ENCODE measurements at regions not wholly inside any gene's neighbourhood (a gene's known extent, or its start where the extent isn't known, plus 50 kb on each side); places are given as distances from the start of the nearest gene placed in this dataset.

DNA sequence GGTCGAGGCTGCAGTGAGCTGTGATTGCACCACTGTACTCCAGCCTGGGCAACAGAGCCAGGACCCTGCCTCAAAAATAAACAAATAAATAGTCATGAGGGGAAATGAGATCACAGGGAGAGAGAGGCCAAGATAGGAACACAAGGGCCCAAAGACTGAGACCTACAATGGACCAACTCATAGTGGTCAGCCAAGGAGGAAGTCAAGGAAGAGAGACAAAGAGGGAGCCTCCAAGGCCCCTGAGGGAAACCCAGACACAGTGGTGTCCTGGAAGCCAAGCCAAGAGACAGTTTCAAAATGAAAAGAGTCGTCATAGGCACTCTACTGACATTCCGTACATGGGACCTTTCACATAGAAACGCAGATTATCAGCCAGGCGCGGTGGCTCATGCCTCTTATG is 153.3 kb downstream of the BCOR start:
- DNase-seq: no peak
- Histone ChIP-seq H3K4me3 (ENCODE audit: low read length) (no peak overlapping the region), H3K36me3 (ENCODE audit: control insufficient read depth, insufficient read depth, low read length) (no peaks in the 10 kb centered on the region), H3K9me3 (replicated peaks; ENCODE audit: control insufficient read depth, low read depth, low read length) (peaks cover 5% of the 10 kb centered on the region), H3K27ac (ENCODE audit: low read length) (no peak overlapping the region), H3K4me1 (ENCODE audit: control insufficient read depth, insufficient read depth, low read length) (no peaks in the 10 kb centered on the region), H3K27me3 (ENCODE audit: control insufficient read depth, insufficient read depth, low read length) (peaks cover 34% of the 10 kb centered on the region)
- 90% methylated on average over 6 of the region's 6 CpGs for WGBS (ENCODE audit: insufficient coverage)

DNA sequence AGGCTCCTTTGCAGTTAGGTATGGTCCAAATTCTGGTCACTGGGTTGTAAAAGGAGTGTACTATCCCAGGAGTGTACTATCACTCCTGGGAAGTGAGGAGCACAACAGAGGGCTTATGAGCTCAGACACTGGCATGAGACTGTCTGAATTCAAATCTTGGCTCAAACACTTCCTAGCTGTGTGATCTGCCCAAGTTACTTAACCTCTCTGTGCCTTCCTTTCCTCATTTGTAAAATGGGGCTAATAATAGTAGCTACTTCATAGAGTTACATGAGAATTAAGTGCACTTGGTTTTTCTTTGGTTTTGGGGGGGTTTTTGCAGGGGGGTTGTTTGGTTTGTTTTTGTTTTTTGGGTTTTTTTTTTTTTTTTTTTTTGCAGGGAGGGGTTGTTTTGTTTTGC is 152.0 kb downstream of the BCOR start:
- no peaks in the 10 kb centered on the region for H3K36me3 ChIP-seq (ENCODE audit: control insufficient read depth, insufficient read depth, low read length)
- H3K9me3 ChIP-seq (replicated peaks; ENCODE audit: control insufficient read depth, low read depth, low read length): peaks cover 5% of the 10 kb centered on the region
- H3K4me3 ChIP-seq (ENCODE audit: low read length): no peak overlapping the region
- H3K4me1 ChIP-seq (ENCODE audit: control insufficient read depth, insufficient read depth, low read length): no peaks in the 10 kb centered on the region
- H3K27ac ChIP-seq (ENCODE audit: low read length): no peak overlapping the region
- DNase-seq: no peak
- peaks cover 36% of the 10 kb centered on the region for H3K27me3 ChIP-seq (ENCODE audit: control insufficient read depth, insufficient read depth, low read length)

DNA sequence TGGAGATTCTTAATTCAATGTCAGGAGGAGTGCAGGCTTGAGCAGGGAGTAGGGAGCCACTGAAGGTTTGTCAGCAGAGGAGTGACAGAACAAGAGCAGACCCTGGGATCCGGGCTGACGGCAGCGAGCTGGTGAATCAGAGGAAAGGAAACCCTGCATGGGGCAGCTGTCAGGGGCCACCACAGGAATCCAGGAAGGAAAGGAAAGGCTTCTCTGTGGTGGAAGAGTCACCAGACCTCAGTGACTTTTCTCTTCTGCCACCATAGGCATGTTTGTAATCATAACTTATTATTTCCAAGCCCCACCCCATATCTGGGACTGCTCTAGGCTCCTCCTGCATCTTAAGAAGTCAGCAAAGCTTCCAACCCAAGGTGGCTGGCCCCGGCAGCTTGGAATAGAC is 150.9 kb downstream of the BCOR start:
- WGBS (ENCODE audit: insufficient coverage): 67% methylated on average over 4 of the region's 4 CpGs
- Histone ChIP-seq H3K4me3 (ENCODE audit: low read length) (no peak overlapping the region), H3K27me3 (ENCODE audit: control insufficient read depth, insufficient read depth, low read length) (peaks cover 35% of the 10 kb centered on the region), H3K27ac (ENCODE audit: low read length) (no peak overlapping the region), H3K4me1 (ENCODE audit: control insufficient read depth, insufficient read depth, low read length) (no peaks in the 10 kb centered on the region), H3K36me3 (ENCODE audit: control insufficient read depth, insufficient read depth, low read length) (no peaks in the 10 kb centered on the region), H3K9me3 (replicated peaks; ENCODE audit: control insufficient read depth, low read depth, low read length) (peaks cover 5% of the 10 kb centered on the region)
- DNase-seq: no peak

DNA sequence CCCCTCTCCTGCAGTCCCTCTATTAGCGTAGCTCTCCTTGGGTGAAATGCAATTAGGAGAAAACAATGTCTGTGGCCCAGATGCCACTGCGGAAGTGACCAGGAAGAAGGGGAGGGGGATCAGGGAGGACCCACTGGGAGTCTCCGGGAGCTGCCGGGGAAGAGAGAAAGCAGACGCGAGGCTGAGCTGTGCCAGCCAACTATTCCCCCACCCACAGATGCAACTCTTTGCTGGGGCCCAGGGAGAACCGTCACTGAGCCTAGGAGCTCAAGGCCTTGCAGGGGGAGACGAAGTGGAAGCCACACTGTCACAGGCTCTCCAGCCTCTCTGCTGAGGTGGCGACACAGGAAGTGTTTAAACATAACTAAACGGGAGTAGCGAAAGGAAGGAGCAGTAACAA is 149.2 kb downstream of the BCOR start:
- 36% methylated on average over 6 of the region's 11 CpGs for WGBS (ENCODE audit: insufficient coverage)
- no peak overlapping the region for H3K27ac ChIP-seq (ENCODE audit: low read length)
- H3K9me3 ChIP-seq (replicated peaks; ENCODE audit: control insufficient read depth, low read depth, low read length): peaks cover under 1% of the 10 kb centered on the region
- no peaks in the 10 kb centered on the region for H3K4me1 ChIP-seq (ENCODE audit: control insufficient read depth, insufficient read depth, low read length)
- no peak for DNase-seq
- H3K36me3 ChIP-seq (ENCODE audit: control insufficient read depth, insufficient read depth, low read length): no peaks in the 10 kb centered on the region
- H3K27me3 ChIP-seq (ENCODE audit: control insufficient read depth, insufficient read depth, low read length): peaks cover 30% of the 10 kb centered on the region
- no peak overlapping the region for H3K4me3 ChIP-seq (ENCODE audit: low read length)

DNA sequence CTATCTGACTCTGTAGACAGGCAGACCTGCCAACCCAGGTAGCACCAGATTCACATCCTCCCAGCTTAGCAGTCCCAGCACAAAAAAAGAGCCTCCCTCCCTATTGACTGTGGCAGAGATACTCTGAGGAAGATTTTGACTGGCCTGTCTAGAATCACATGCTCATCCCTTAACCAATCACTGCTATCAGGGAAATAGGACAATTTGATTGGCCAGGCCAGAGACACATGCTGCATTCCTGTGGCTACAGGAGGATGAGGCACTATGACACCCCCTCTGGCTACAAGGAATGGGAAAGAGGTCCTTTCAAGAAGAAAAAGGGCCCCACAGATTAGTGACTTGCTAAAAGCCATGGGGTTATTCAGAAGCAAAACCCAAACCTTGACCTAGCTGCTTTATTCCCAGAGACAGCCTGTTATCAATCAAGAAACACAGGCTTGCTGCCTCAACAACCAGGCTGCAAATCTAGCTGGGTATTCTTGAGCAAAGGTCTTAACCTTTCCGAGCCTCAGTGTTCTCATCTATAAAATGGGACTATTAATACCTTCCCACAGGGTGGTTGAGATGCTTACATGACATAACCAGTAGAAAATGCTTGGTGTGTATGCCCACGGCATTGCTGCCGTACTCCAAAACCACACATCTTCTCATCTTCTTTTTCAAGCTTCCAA is 147.6 kb downstream of the BCOR start:
- H3K4me1 ChIP-seq (ENCODE audit: control insufficient read depth, insufficient read depth, low read length): no peaks in the 10 kb centered on the region
- H3K4me3 ChIP-seq (ENCODE audit: low read length): no peak overlapping the region
- H3K9me3 ChIP-seq (replicated peaks; ENCODE audit: control insufficient read depth, low read depth, low read length): no peaks in the 10 kb centered on the region
- DNase-seq: no peak
- H3K36me3 ChIP-seq (ENCODE audit: control insufficient read depth, insufficient read depth, low read length): no peaks in the 10 kb centered on the region
- peaks cover 34% of the 10 kb centered on the region for H3K27me3 ChIP-seq (ENCODE audit: control insufficient read depth, insufficient read depth, low read length)
- WGBS (ENCODE audit: insufficient coverage): no CpG with 5 or more reads among the region's 3 CpGs
- no peak overlapping the region for H3K27ac ChIP-seq (ENCODE audit: low read length)

DNA sequence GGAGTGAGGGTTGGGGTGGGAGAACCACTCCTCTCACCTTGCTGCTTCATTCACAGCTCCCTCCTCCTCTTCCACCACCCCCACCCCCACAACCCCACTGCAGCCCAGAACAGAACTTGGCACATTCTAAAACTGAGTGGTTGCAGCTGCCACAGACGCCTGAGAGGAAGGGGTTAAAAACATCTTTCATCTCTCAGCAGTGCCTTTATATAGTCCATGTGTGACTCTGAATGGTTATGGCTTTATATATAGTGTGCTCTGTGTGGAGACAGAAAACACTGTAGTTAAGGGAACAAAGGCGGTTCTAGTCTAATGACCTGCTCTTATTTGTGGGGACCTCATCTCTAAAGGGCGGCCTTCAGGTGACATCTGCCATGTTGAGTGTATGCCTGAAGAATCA is 144.8 kb downstream of the BCOR start:
- H3K27me3 ChIP-seq (ENCODE audit: control insufficient read depth, insufficient read depth, low read length): peaks cover 42% of the 10 kb centered on the region
- H3K4me3 ChIP-seq (ENCODE audit: low read length): no peak overlapping the region
- H3K27ac ChIP-seq (ENCODE audit: low read length): no peak overlapping the region
- H3K36me3 ChIP-seq (ENCODE audit: control insufficient read depth, insufficient read depth, low read length): no peaks in the 10 kb centered on the region
- no peaks in the 10 kb centered on the region for H3K4me1 ChIP-seq (ENCODE audit: control insufficient read depth, insufficient read depth, low read length)
- H3K9me3 ChIP-seq (replicated peaks; ENCODE audit: control insufficient read depth, low read depth, low read length): no peaks in the 10 kb centered on the region
- WGBS (ENCODE audit: insufficient coverage): 67% methylated on average over 1 of the region's 3 CpGs
- no peak for DNase-seq

DNA sequence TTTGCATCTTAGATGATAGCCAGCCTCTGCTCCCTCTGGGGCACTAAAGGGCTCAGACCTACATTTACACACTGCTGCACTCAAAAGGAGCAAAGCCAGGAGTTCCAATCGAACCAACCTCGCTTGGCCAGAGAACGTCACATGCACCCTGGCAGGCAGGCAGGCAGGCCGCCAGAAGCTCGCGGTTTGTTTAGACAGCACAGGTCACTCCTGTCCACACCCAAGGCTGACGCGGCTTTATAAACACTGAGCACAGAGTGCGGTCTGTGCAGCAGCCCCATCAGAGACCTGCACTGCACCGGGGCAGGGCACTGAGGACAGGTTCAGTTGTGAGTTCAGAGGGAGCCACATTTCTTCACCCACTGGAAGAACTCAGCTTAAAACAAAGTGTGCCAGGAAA is 143.9 kb downstream of the BCOR start:
- no peak overlapping the region for H3K4me3 ChIP-seq (ENCODE audit: low read length)
- no peaks in the 10 kb centered on the region for H3K36me3 ChIP-seq (ENCODE audit: control insufficient read depth, insufficient read depth, low read length)
- no peak overlapping the region for H3K27ac ChIP-seq (ENCODE audit: low read length)
- H3K9me3 ChIP-seq (replicated peaks; ENCODE audit: control insufficient read depth, low read depth, low read length): no peaks in the 10 kb centered on the region
- peaks cover 4% of the 10 kb centered on the region for H3K4me1 ChIP-seq (ENCODE audit: control insufficient read depth, insufficient read depth, low read length)
- no peak for DNase-seq
- WGBS (ENCODE audit: insufficient coverage): 64% methylated on average over 10 of the region's 10 CpGs
- peaks cover 42% of the 10 kb centered on the region for H3K27me3 ChIP-seq (ENCODE audit: control insufficient read depth, insufficient read depth, low read length)

DNA sequence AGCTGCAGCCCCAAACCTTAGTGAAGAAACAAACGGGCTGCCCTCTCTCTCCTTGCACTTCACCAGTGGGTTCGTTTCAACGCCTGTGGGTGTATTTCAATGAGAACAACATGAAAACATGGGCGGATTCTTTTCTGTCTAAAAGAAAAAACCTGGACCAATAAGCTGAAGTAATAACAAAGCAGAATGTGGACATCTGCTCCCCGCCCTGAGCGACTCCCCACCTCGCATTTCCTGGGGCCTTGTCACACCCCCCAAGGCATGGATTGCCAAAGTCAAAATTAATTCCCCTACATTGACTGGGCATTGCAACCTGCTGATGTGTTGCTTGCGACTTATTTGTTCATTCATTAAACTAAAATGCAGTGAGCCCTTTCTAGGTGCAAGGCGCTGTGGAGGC is 142.9 kb downstream of the BCOR start:
- Histone ChIP-seq H3K36me3 (ENCODE audit: control insufficient read depth, insufficient read depth, low read length) (no peaks in the 10 kb centered on the region), H3K27me3 (ENCODE audit: control insufficient read depth, insufficient read depth, low read length) (peaks cover 41% of the 10 kb centered on the region), H3K27ac (ENCODE audit: low read length) (no peak overlapping the region), H3K4me1 (ENCODE audit: control insufficient read depth, insufficient read depth, low read length) (peaks cover 4% of the 10 kb centered on the region), H3K4me3 (ENCODE audit: low read length) (no peak overlapping the region), H3K9me3 (replicated peaks; ENCODE audit: control insufficient read depth, low read depth, low read length) (no peaks in the 10 kb centered on the region)
- 60% methylated on average over 5 of the region's 9 CpGs for WGBS (ENCODE audit: insufficient coverage)
- DNase-seq: no peak

DNA sequence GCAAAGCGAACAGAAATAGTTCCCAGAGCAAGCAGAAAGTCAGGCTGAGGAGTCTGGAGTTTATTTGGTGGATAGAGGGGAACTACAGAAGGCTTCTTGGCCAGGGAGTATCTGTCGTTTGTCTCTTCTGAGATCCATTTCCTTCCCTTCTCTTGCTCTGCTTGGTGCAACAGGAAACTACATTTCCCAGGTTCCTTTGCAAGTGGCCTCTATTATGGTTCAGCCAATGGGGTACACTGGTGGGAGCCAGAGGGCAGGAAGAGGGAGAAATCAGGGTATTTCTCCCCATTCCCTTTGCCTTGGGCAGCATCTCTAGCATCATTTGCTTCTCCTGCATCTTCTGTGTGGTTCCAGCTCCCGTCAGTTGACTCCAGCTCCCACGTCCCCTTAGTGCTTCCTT is 142.1 kb downstream of the BCOR start:
- no peak for DNase-seq
- no peaks in the 10 kb centered on the region for H3K36me3 ChIP-seq (ENCODE audit: control insufficient read depth, insufficient read depth, low read length)
- H3K27me3 ChIP-seq (ENCODE audit: control insufficient read depth, insufficient read depth, low read length): peaks cover 45% of the 10 kb centered on the region
- H3K4me3 ChIP-seq (ENCODE audit: low read length): no peak overlapping the region
- WGBS (ENCODE audit: insufficient coverage): 65% methylated on average over 2 of the region's 4 CpGs
- no peak overlapping the region for H3K27ac ChIP-seq (ENCODE audit: low read length)
- no peaks in the 10 kb centered on the region for H3K9me3 ChIP-seq (replicated peaks; ENCODE audit: control insufficient read depth, low read depth, low read length)
- H3K4me1 ChIP-seq (ENCODE audit: control insufficient read depth, insufficient read depth, low read length): peaks cover 4% of the 10 kb centered on the region

DNA sequence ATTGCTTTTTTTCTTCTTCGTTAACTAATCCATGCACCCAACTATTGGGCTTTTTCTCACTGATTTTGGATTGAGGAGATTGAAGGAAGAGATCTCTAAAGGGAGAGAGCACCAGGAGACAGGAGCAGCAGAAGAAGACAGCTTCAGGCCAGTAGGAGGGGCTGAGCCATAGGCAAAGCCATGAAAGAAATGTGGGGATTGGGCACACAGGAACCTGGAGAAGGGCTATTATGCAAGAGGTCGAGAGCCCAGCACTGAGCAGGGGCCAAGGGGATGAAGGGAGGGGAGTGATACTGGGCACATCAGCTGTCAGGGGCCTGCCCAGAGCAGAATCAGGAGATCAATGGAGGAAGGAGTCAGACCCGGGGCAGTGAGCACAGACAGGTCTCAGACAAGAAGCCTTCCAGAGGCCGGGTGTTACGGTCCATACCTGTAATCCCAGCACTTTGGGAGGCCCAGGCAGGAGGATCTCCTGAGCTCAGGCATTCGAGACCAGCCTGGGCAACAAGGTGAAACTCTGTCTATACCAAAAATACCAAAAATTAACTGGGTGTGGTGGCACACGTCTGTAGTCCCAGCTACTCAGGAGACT is 140.9 kb downstream of the BCOR start:
- H3K27me3 ChIP-seq (ENCODE audit: control insufficient read depth, insufficient read depth, low read length): peaks cover 37% of the 10 kb centered on the region
- no peaks in the 10 kb centered on the region for H3K9me3 ChIP-seq (replicated peaks; ENCODE audit: control insufficient read depth, low read depth, low read length)
- no peak overlapping the region for H3K4me3 ChIP-seq (ENCODE audit: low read length)
- WGBS (ENCODE audit: insufficient coverage): 77% methylated on average over 5 of the region's 7 CpGs
- peaks cover 4% of the 10 kb centered on the region for H3K4me1 ChIP-seq (ENCODE audit: control insufficient read depth, insufficient read depth, low read length)
- no peaks in the 10 kb centered on the region for H3K36me3 ChIP-seq (ENCODE audit: control insufficient read depth, insufficient read depth, low read length)
- no peak overlapping the region for H3K27ac ChIP-seq (ENCODE audit: low read length)
- DNase-seq: no peak

Measured in muscle of leg (tissue), 3 donors.